PC-3 (cell line): ENCODE measurements at regions not wholly inside any gene's neighbourhood (a gene's known extent, or its start where the extent isn't known, plus 50 kb on each side); places are given as distances from the start of the nearest gene placed in this dataset.

ENCODE experiments used
- ATAC-seq: fragments of 200-7000 bp; cut with Tn5 transposase; 2 replicates; pipeline ENCODE4 v1.9.1; 2020; ENCODE audit warnings: mild to moderate bottlenecking, moderate library complexity
- BruUV-seq: library from RNA; stranded (reverse); fragments of 400-500 nt; replicated peaks from 2 replicates; lab custom pipeline; 2021; lab: Mats Ljungman, UMichigan
- CTCF ChIA-PET: fragments of 300-600 bp; sonication (Branson Sonifier 250); formaldehyde crosslinking; loops from one replicate; lab custom pipeline; 2022; ENCODE audit warnings: antibody characterized with exemption; lab: Charles Lee
- POLR2A ChIA-PET: fragments of 300-600 bp; sonication (Branson Sonifier 250); formaldehyde crosslinking; loops from one replicate; lab custom pipeline; 2022; ENCODE audit warnings: antibody characterized with exemption; ENCODE audit not compliant: unreplicated experiment; lab: Charles Lee
- DNase-seq: peaks from one replicate; pipeline ENCODE4 v3.0.0-alpha.2; 2015
- H2AFZ ChIP-seq: fragments of 300-600 bp; sonication (generic); 2 replicates; pipeline ENCODE4 v1.6.0; 2016; ENCODE audit warnings: antibody characterized with exemption, low read length
- H3F3A ChIP-seq: fragments of 300-600 bp; sonication (generic); one replicate; pipeline ENCODE4 v1.6.0; 2017; ENCODE audit warnings: antibody characterized with exemption, low read length, control low read depth, mild to moderate bottlenecking; ENCODE audit not compliant: unreplicated experiment
- H3K27ac ChIP-seq: fragments of 300-600 bp; sonication (generic); 2 replicates; pipeline ENCODE4 v1.5.1; 2016; ENCODE audit warnings: mild to moderate bottlenecking, low read length
- H3K27me3 ChIP-seq: fragments of 300-600 bp; sonication (generic); 2 replicates; pipeline ENCODE4 v1.6.1; 2016; ENCODE audit warnings: low read length, mixed read lengths
- H3K36me3 ChIP-seq: fragments of 300-600 bp; sonication (generic); 2 replicates; pipeline ENCODE4 v1.6.1; 2016; ENCODE audit warnings: low read depth, mixed run types, low read length, mixed read lengths
- H3K4me1 ChIP-seq: fragments of 300-600 bp; sonication (generic); 2 replicates; pipeline ENCODE4 v1.5.1; 2016; ENCODE audit warnings: low read length; ENCODE audit not compliant: insufficient read depth
- H3K4me2 ChIP-seq: fragments of 300-600 bp; sonication (generic); 2 replicates; pipeline ENCODE4 v1.6.0; 2016; ENCODE audit warnings: low read length
- H3K4me3 ChIP-seq: fragments of 300-600 bp; sonication (generic); 2 replicates; pipeline ENCODE4 v1.5.1; 2016; ENCODE audit warnings: mild to moderate bottlenecking, low read length, mixed read lengths
- H3K79me2 ChIP-seq: fragments of 300-600 bp; sonication (generic); 2 replicates; pipeline ENCODE4 v1.6.1; 2017; ENCODE audit warnings: low read length, mixed read lengths
- H3K9ac ChIP-seq: fragments of 300-600 bp; sonication (generic); 2 replicates; pipeline ENCODE4 v1.6.0; 2016; ENCODE audit warnings: mild to moderate bottlenecking, low read length
- H3K9me2 ChIP-seq: fragments of 300-600 bp; sonication (generic); replicated peaks from 2 replicates; pipeline ENCODE4 v1.6.1; 2016; ENCODE audit warnings: mixed run types, low read length, mixed read lengths
- H3K9me3 ChIP-seq: fragments of 300-600 bp; sonication (generic); 2 replicates; pipeline ENCODE4 v1.6.1; 2016; ENCODE audit warnings: low read length, mixed read lengths
- H4K20me1 ChIP-seq: fragments of 300-600 bp; sonication (generic); 2 replicates; pipeline ENCODE4 v1.6.1; 2016; ENCODE audit warnings: low read length, mixed read lengths
- EZH2 ChIP-seq: fragments of 300-600 bp; sonication (generic); IDR thresholded peaks from one replicate; pipeline ENCODE4 v1.6.1; 2017; ENCODE audit warnings: antibody characterized with exemption, mild to moderate bottlenecking, low read length; ENCODE audit not compliant: unreplicated experiment
- EZH2phosphoT487 ChIP-seq: fragments of 300-600 bp; sonication (generic); IDR thresholded peaks from 2 replicates; pipeline ENCODE4 v1.6.1; 2018; ENCODE audit warnings: mild to moderate bottlenecking, antibody characterized with exemption, low read length, borderline replicate concordance
- intact Hi-C: fragments of 100-400 bp; cut with micrococcal nuclease; formaldehyde crosslinking; loops from 2 replicates; pipeline ENCODE4 v1.9.0; 2023
- TF ChIP-seq, protein P1 (sequence below): fragments of 300-600 bp; sonication (generic); conservative IDR thresholded peaks from 2 replicates; pipeline ENCODE4 v1.5.1; 2017; ENCODE audit warnings: antibody characterized with exemption, low read depth, mild to moderate bottlenecking, low read length

GRCh38 chr5:26434688-26435087 is 603.7 kb downstream of the CDH9 start:
- Histone ChIP-seq H2AFZ (no peak overlapping the region), H3K27me3 (no peaks in the 10 kb centered on the region), H3K9me3 (no peaks in the 10 kb centered on the region), H3F3A (no peaks in the 10 kb centered on the region), H4K20me1 (no peaks in the 10 kb centered on the region), H3K4me1 (no peaks in the 10 kb centered on the region), H3K9me2 (no peaks in the 10 kb centered on the region), H3K79me2 (no peaks in the 10 kb centered on the region), H3K9ac (no peak overlapping the region), H3K4me3 (no peak overlapping the region), H3K4me2 (no peak overlapping the region), H3K36me3 (no peaks in the 10 kb centered on the region), H3K27ac (no peak overlapping the region)
- TF ChIP-seq EZH2phosphoT487 (no peak), EZH2 (no peak)
- TF ChIP-seq, protein P1, sequence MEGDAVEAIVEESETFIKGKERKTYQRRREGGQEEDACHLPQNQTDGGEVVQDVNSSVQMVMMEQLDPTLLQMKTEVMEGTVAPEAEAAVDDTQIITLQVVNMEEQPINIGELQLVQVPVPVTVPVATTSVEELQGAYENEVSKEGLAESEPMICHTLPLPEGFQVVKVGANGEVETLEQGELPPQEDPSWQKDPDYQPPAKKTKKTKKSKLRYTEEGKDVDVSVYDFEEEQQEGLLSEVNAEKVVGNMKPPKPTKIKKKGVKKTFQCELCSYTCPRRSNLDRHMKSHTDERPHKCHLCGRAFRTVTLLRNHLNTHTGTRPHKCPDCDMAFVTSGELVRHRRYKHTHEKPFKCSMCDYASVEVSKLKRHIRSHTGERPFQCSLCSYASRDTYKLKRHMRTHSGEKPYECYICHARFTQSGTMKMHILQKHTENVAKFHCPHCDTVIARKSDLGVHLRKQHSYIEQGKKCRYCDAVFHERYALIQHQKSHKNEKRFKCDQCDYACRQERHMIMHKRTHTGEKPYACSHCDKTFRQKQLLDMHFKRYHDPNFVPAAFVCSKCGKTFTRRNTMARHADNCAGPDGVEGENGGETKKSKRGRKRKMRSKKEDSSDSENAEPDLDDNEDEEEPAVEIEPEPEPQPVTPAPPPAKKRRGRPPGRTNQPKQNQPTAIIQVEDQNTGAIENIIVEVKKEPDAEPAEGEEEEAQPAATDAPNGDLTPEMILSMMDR, result no peak
- DNase-seq (no peak), ATAC-seq (no peak)
- no TSS peak for BruUV-seq
- CTCF ChIA-PET, result no interaction called here
- intact Hi-C loops, result no loop called here
- POLR2A ChIA-PET, result no interaction called here

DNA sequence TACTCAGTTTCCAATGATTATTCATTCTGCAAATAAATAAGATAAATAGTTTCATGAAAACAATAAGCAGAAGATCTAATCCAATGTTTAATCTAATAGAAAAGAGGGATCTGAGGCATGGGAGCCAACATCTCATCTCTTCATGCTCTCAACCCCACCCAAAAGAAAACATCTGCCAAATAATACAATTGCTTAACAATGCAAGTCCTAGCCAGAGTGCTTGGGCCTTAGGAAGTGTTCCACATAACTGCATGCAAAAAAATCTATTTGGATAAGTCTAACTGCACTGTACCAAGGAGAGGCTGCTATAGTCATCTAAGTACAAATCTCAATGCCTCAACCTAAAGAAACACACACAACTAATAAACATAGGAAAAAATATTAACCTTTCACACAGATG is 606.0 kb downstream of the CDH9 start:
- no peak for TF ChIP-seq EZH2phosphoT487
- TF ChIP-seq, protein P1, result no peak
- no peak for TF ChIP-seq EZH2
- H3K4me3 ChIP-seq, result no peak overlapping the region
- H3F3A ChIP-seq, result no peaks in the 10 kb centered on the region
- H3K27ac ChIP-seq, result no peak overlapping the region
- no peak overlapping the region for H3K4me2 ChIP-seq
- ATAC-seq (no peak), DNase-seq (no peak)
- BruUV-seq, result no TSS peak
- H3K36me3 ChIP-seq, result no peaks in the 10 kb centered on the region
- CTCF ChIA-PET, result no interaction called here
- H3K79me2 ChIP-seq, result no peaks in the 10 kb centered on the region
- no peaks in the 10 kb centered on the region for H3K9me2 ChIP-seq
- H2AFZ ChIP-seq, result no peak overlapping the region
- H3K27me3 ChIP-seq, result no peaks in the 10 kb centered on the region
- POLR2A ChIA-PET, result no interaction called here
- H3K9me3 ChIP-seq, result no peaks in the 10 kb centered on the region
- no peaks in the 10 kb centered on the region for H4K20me1 ChIP-seq
- H3K9ac ChIP-seq, result no peak overlapping the region
- no peaks in the 10 kb centered on the region for H3K4me1 ChIP-seq
- intact Hi-C loops, result no loop called here

DNA sequence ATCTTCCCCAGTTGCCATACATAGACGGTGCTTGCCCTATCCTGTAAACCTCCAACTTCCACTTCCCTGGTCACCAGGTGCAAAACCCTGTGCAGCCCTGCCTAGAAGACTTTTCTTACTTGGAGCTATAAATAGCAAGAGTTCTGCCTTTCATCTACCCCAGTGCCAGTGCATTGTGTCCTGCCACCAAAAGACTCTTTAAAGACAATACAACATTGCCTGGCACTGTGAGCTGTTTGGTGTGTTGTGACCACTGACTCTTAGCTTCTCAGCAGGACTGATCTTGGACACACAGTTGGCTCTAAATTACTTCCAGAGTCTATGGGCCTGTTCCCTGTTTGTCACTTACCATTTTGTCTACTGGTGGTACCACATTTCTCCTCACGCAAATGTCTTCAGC is 608.1 kb downstream of the CDH9 start:
- Histone ChIP-seq H3K27me3 (no peaks in the 10 kb centered on the region), H3K4me1 (no peaks in the 10 kb centered on the region), H3F3A (no peaks in the 10 kb centered on the region), H3K4me3 (no peak overlapping the region), H4K20me1 (no peaks in the 10 kb centered on the region), H3K9ac (no peak overlapping the region), H2AFZ (no peak overlapping the region), H3K9me2 (no peaks in the 10 kb centered on the region), H3K27ac (no peak overlapping the region), H3K9me3 (no peaks in the 10 kb centered on the region), H3K36me3 (no peaks in the 10 kb centered on the region), H3K79me2 (no peaks in the 10 kb centered on the region), H3K4me2 (no peak overlapping the region)
- no TSS peak for BruUV-seq
- ChIA-PET POLR2A (no interaction called here), CTCF (no interaction called here)
- no peak for ATAC-seq
- no peak for TF ChIP-seq EZH2
- TF ChIP-seq EZH2phosphoT487, result no peak
- TF ChIP-seq, protein P1, result no peak
- no peak for DNase-seq
- intact Hi-C loops, result no loop called here
